ENCODE measurements at regions not wholly inside any gene's neighbourhood (a gene's known extent, or its start where the extent isn't known, plus 50 kb on each side); places are given as distances from the start of the nearest gene placed in this dataset.

DNA sequence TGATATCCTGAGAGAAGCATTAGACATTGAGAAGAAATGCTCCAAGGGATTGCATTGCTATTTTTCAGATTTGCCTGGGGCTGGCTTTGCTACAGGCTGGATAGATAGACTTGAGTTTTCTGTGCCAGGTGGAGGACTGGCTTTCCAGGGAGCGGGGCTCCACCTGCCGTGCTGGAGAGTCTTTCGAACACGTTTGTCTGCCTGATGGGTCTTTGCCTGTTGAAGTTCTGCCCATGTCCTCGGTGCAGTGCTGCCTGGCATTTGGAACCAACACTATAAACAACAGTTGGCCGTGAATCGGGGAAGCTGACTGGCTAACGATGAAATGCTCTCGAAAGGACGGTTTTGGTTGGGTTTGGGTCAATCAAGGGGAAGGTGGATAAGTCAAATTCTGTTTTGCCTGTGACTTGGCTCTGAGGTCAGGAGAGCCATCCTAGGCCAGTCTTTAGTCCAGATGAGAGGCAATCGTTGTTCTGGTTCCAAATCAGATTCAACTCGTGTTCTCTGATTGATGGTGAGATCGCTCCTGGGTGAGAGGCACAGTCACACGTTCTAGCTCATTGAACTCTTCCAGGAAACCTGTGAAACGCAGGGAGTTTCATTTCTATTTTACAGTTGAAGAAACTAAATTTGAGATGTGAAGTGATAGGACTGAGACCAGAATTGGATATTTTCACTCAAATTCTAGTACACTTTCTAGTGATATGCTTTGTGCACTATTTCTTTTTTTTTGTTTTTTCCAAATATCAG, 599.0 kb downstream of the TYW1 start:
- no peaks in the 10 kb centered on the region for H3K79me2 ChIP-seq (ENCODE audit: control insufficient read depth, insufficient read depth, low read length)
- no peaks in the 10 kb centered on the region for H4K20me1 ChIP-seq (ENCODE audit: control insufficient read depth, extremely low read depth, insufficient read depth, low read length)
- H2AFZ ChIP-seq (ENCODE audit: low read length): no peak overlapping the region
- no peaks in the 10 kb centered on the region for H3K36me3 ChIP-seq (ENCODE audit: control insufficient read depth, insufficient read depth, low read length)
- no peaks in the 10 kb centered on the region for H3K9me3 ChIP-seq (ENCODE audit: control insufficient read depth, insufficient read depth, low read depth, low read length)
- H3K4me2 ChIP-seq (ENCODE audit: extremely low read depth, insufficient read depth, low read length): no peak overlapping the region
- no peak overlapping the region for H3K9ac ChIP-seq (ENCODE audit: insufficient read depth, low read length)
- H3K27ac ChIP-seq (ENCODE audit: insufficient read depth, low read length): no peak overlapping the region
- TF ChIP-seq, protein P1, sequence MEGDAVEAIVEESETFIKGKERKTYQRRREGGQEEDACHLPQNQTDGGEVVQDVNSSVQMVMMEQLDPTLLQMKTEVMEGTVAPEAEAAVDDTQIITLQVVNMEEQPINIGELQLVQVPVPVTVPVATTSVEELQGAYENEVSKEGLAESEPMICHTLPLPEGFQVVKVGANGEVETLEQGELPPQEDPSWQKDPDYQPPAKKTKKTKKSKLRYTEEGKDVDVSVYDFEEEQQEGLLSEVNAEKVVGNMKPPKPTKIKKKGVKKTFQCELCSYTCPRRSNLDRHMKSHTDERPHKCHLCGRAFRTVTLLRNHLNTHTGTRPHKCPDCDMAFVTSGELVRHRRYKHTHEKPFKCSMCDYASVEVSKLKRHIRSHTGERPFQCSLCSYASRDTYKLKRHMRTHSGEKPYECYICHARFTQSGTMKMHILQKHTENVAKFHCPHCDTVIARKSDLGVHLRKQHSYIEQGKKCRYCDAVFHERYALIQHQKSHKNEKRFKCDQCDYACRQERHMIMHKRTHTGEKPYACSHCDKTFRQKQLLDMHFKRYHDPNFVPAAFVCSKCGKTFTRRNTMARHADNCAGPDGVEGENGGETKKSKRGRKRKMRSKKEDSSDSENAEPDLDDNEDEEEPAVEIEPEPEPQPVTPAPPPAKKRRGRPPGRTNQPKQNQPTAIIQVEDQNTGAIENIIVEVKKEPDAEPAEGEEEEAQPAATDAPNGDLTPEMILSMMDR (conservative IDR thresholded peaks at IDR 0.05 in 1 of 2, IDR thresholded peaks at IDR 0.05 in 1 of 2; ENCODE audit: low read depth in 1 of 2, low read length in 2 of 2): no peak
- no peak for TF ChIP-seq EZH2 (IDR thresholded peaks at IDR 0.05; ENCODE audit: low read length, missing control alignments)
- no peaks in the 10 kb centered on the region for H3K4me1 ChIP-seq (ENCODE audit: control insufficient read depth, extremely low read depth, insufficient read depth, low read length)
- no peak for DNase-seq (ENCODE audit: low read depth in 2 of 2)
- H3K4me3 ChIP-seq (replicated peaks in 1 of 4; ENCODE audit: control extremely low read depth in 1 of 4, insufficient read depth in 1 of 4, low read depth in 3 of 4, low read length in 4 of 4): no peak overlapping the region
- no peaks in the 10 kb centered on the region for H3K27me3 ChIP-seq (ENCODE audit: control insufficient read depth, insufficient read depth, low read length)

DNA sequence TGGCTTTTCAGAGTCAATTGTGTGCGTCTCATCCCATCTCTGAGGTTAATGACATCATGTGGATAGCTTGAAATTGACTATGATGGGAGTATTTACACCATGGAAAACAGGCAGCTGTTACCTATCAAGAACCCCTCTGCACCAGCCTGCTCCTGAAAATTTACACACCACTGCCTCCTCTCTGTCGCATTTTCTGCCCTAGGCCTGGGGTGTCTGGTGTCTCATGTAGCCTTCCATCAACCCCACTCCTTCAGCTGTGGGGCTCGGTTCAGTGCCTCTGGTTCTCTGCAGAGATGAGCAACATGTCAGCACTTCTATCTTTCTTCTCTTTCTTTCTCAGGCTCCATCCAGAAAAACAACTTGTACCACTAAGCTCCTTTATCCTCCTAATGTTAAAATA, 600.5 kb downstream of the TYW1 start:
- TF ChIP-seq, protein P1 (conservative IDR thresholded peaks at IDR 0.05 in 1 of 2, IDR thresholded peaks at IDR 0.05 in 1 of 2; ENCODE audit: low read depth in 1 of 2, low read length in 2 of 2): no peak
- no peak for TF ChIP-seq EZH2 (IDR thresholded peaks at IDR 0.05; ENCODE audit: low read length, missing control alignments)
- no peak for DNase-seq (ENCODE audit: low read depth in 2 of 2)
- Histone ChIP-seq H3K27me3 (ENCODE audit: control insufficient read depth, insufficient read depth, low read length) (no peaks in the 10 kb centered on the region), H3K4me3 (replicated peaks in 1 of 4; ENCODE audit: control extremely low read depth in 1 of 4, insufficient read depth in 1 of 4, low read depth in 3 of 4, low read length in 4 of 4) (no peak overlapping the region), H4K20me1 (ENCODE audit: control insufficient read depth, extremely low read depth, insufficient read depth, low read length) (no peaks in the 10 kb centered on the region), H3K27ac (ENCODE audit: insufficient read depth, low read length) (no peak overlapping the region), H2AFZ (ENCODE audit: low read length) (no peak overlapping the region), H3K79me2 (ENCODE audit: control insufficient read depth, insufficient read depth, low read length) (no peaks in the 10 kb centered on the region), H3K4me2 (ENCODE audit: extremely low read depth, insufficient read depth, low read length) (no peak overlapping the region), H3K9me3 (ENCODE audit: control insufficient read depth, insufficient read depth, low read depth, low read length) (no peaks in the 10 kb centered on the region), H3K4me1 (ENCODE audit: control insufficient read depth, extremely low read depth, insufficient read depth, low read length) (no peaks in the 10 kb centered on the region), H3K36me3 (ENCODE audit: control insufficient read depth, insufficient read depth, low read length) (no peaks in the 10 kb centered on the region), H3K9ac (ENCODE audit: insufficient read depth, low read length) (no peak overlapping the region)

DNA sequence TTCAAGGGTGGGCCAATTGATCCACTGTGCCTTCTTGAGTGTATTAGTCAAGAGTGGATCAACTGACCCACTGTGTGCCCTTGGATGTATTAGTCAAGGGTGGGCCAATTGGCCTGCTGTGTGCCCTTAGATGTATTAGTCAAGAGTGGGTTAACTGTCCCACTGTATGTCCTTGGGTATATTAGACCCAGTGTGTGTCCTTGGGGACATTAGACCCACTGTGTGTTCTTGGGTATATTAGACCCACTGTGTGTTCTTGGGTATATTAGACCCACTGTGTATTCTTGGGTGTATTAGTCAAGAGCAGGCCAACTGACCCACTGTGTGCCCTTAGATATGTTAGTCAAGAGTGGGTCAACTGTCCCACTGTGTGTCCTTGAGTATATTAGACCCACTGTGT, 601.8 kb downstream of the TYW1 start:
- Histone ChIP-seq H3K9ac (ENCODE audit: insufficient read depth, low read length) (no peak overlapping the region), H3K4me2 (ENCODE audit: extremely low read depth, insufficient read depth, low read length) (no peak overlapping the region), H3K27ac (ENCODE audit: insufficient read depth, low read length) (no peak overlapping the region), H3K36me3 (ENCODE audit: control insufficient read depth, insufficient read depth, low read length) (no peaks in the 10 kb centered on the region), H4K20me1 (ENCODE audit: control insufficient read depth, extremely low read depth, insufficient read depth, low read length) (no peaks in the 10 kb centered on the region), H3K9me3 (ENCODE audit: control insufficient read depth, insufficient read depth, low read depth, low read length) (no peaks in the 10 kb centered on the region), H3K27me3 (ENCODE audit: control insufficient read depth, insufficient read depth, low read length) (no peaks in the 10 kb centered on the region), H3K4me3 (replicated peaks in 1 of 4; ENCODE audit: control extremely low read depth in 1 of 4, insufficient read depth in 1 of 4, low read depth in 3 of 4, low read length in 4 of 4) (no peak overlapping the region), H2AFZ (ENCODE audit: low read length) (no peak overlapping the region), H3K4me1 (ENCODE audit: control insufficient read depth, extremely low read depth, insufficient read depth, low read length) (no peaks in the 10 kb centered on the region), H3K79me2 (ENCODE audit: control insufficient read depth, insufficient read depth, low read length) (no peaks in the 10 kb centered on the region)
- no peak for DNase-seq (ENCODE audit: low read depth in 2 of 2)
- TF ChIP-seq EZH2 (IDR thresholded peaks at IDR 0.05; ENCODE audit: low read length, missing control alignments): no peak
- TF ChIP-seq, protein P1 (conservative IDR thresholded peaks at IDR 0.05 in 1 of 2, IDR thresholded peaks at IDR 0.05 in 1 of 2; ENCODE audit: low read depth in 1 of 2, low read length in 2 of 2): no peak

All from fibroblast of lung (primary cell).